ENCODE measurements at regions not wholly inside any gene's neighbourhood (a gene's known extent, or its start where the extent isn't known, plus 50 kb on each side); places are given as distances from the start of the nearest gene placed in this dataset.

GRCh38 chr12:125286005-125286727 lies 220.9 kb downstream of the AACS start:
- TF ChIP-seq CTCF (IDR thresholded peaks at IDR 0.05; ENCODE audit: low read length, missing control alignments): no peak
- no peak for DNase-seq (ENCODE audit: low read depth)
- H3K4me3 ChIP-seq (replicated peaks; ENCODE audit: low read depth, low read length): no peak overlapping the region

- no peak for TF ChIP-seq CTCF (IDR thresholded peaks at IDR 0.05; ENCODE audit: low read length, missing control alignments)
- H3K4me3 ChIP-seq (replicated peaks; ENCODE audit: low read depth, low read length): no peak overlapping the region
- DNase-seq (ENCODE audit: low read depth): no peak
Measured at GRCh38 chr12:125287155-125287847, 222.1 kb downstream of the AACS start.

- no peak for TF ChIP-seq CTCF (IDR thresholded peaks at IDR 0.05; ENCODE audit: low read length, missing control alignments)
- no peak for DNase-seq (ENCODE audit: low read depth)
- no peak overlapping the region for H3K4me3 ChIP-seq (replicated peaks; ENCODE audit: low read depth, low read length)
Measured at GRCh38 chr12:125288931-125289928, 224.0 kb downstream of the AACS start.

- TF ChIP-seq CTCF (IDR thresholded peaks at IDR 0.05; ENCODE audit: low read length, missing control alignments): no peak
- DNase-seq (ENCODE audit: low read depth): no peak
Measured at GRCh38 chr12:125289970-125290369, 224.7 kb downstream of the AACS start.

GRCh38 chr12:125292700-125293099 lies 227.5 kb downstream of the AACS start:
- no peak for TF ChIP-seq CTCF (IDR thresholded peaks at IDR 0.05; ENCODE audit: low read length, missing control alignments)
- H3K4me3 ChIP-seq (replicated peaks; ENCODE audit: low read depth, low read length): no peak overlapping the region
- DNase-seq (ENCODE audit: low read depth): no peak

More at GRCh38 chr12:125289970-125290369, 224.7 kb downstream of the AACS start:
- H3K4me3 ChIP-seq (replicated peaks; ENCODE audit: low read depth, low read length): no peak overlapping the region

- DNase-seq (ENCODE audit: low read depth): no peak
- TF ChIP-seq CTCF (IDR thresholded peaks at IDR 0.05; ENCODE audit: low read length, missing control alignments): no peak
- no peak overlapping the region for H3K4me3 ChIP-seq (replicated peaks; ENCODE audit: low read depth, low read length)
Measured at GRCh38 chr12:125295550-125295949, 230.3 kb downstream of the AACS start.

Measured in fibroblast of pulmonary artery (primary cell).